Retinal pigment epithelial cell (primary cell): ENCODE measurements at regions not wholly inside any gene's neighbourhood (a gene's known extent, or its start where the extent isn't known, plus 50 kb on each side); places are given as distances from the start of the nearest gene placed in this dataset.

Source experiments
- DNase-seq: peaks from one replicate; pipeline ENCODE4 v3.0.0-alpha.2; 2010; ENCODE audit warnings: low read depth
- H3K4me3 ChIP-seq: 2 replicates; pipeline ENCODE4 v1.5.1; 2011; ENCODE audit warnings: mild to moderate bottlenecking, low read length, control low read depth, moderate library complexity
- TF ChIP-seq, protein P1 (sequence below): conservative IDR thresholded peaks from 2 replicates; pipeline ENCODE4 v1.5.1; 2011; ENCODE audit warnings: low read depth, low read length, control low read depth, inconsistent platforms

DNA sequence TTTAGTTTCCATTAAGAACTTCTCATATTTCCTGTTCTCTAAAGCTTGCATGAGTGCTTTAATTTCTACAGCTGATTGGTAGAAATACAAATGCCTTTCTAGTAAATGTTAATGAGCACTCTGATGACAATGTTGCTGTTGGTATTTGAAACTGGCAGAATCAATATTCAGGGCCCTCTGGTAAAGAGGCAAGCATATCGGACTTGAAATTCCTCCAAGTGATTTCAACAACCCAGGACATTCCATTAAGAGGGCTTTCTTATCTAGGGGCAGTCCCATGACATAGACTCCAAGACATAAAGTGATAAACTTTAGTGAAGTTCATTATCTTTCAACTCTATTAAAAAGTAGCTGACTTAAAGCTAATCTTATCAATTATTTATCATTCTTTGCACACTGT, 83.1 kb upstream of the VCX start:
- no peak for DNase-seq
- TF ChIP-seq, protein P1, sequence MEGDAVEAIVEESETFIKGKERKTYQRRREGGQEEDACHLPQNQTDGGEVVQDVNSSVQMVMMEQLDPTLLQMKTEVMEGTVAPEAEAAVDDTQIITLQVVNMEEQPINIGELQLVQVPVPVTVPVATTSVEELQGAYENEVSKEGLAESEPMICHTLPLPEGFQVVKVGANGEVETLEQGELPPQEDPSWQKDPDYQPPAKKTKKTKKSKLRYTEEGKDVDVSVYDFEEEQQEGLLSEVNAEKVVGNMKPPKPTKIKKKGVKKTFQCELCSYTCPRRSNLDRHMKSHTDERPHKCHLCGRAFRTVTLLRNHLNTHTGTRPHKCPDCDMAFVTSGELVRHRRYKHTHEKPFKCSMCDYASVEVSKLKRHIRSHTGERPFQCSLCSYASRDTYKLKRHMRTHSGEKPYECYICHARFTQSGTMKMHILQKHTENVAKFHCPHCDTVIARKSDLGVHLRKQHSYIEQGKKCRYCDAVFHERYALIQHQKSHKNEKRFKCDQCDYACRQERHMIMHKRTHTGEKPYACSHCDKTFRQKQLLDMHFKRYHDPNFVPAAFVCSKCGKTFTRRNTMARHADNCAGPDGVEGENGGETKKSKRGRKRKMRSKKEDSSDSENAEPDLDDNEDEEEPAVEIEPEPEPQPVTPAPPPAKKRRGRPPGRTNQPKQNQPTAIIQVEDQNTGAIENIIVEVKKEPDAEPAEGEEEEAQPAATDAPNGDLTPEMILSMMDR, result no peak
- H3K4me3 ChIP-seq, result no peak overlapping the region

DNA sequence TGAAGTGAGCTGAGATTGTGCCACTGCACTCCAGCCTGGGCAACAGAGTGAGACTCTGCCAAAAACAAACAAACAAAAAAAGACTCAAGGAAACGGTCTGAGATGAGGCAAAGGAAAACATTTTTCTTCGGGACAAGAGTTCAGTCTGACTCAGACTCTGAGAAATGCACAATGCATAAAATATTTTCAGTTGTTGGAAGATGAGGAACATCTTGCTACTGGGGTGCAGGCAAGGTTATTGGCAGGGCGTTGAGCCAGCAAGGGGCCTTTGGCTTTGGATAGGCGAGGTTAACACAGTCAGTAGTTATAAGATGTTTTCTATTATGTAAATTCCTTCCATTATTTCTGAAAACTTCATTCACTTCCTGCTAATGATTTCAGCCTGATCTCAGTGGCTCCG, 96.1 kb upstream of the VCX start:
- no peak for DNase-seq
- no peak overlapping the region for H3K4me3 ChIP-seq
- TF ChIP-seq, protein P1, result no peak

- no peak overlapping the region for H3K4me3 ChIP-seq
- DNase-seq, result no peak
- TF ChIP-seq, protein P1, result no peak
These were observed 112.9 kb upstream of the VCX start for GRCh38 chrX:7730071-7730470.

GRCh38 chrX:7720519-7720918, 122.5 kb upstream of the VCX start:
- DNase-seq, result no peak
- no peak overlapping the region for H3K4me3 ChIP-seq
- TF ChIP-seq, protein P1, result no peak

GRCh38 chrX:7714351-7714750, 128.6 kb upstream of the VCX start:
- TF ChIP-seq, protein P1, result no peak
- no peak for DNase-seq
- no peak overlapping the region for H3K4me3 ChIP-seq

DNA sequence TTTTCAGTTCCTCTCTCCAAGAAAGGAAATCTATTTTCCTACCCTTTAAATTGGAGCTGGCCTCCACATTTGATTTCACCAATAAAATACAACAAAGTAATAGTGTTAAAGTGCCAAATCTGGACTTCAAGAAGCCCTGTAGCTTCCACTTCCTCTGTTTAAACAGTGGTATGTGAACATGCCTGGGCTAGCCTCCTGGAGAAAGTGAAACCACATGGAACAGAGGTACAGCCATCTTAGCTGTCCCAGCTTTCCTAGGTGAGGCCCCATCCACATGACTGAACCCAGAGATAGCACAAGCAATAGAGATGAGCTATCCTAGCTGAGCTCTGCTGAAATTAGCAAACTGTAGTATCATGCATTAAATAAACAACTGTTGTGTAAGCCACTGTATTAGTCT, 131.8 kb upstream of the VCX start:
- TF ChIP-seq, protein P1, result no peak
- no peak for DNase-seq
- no peak overlapping the region for H3K4me3 ChIP-seq

DNA sequence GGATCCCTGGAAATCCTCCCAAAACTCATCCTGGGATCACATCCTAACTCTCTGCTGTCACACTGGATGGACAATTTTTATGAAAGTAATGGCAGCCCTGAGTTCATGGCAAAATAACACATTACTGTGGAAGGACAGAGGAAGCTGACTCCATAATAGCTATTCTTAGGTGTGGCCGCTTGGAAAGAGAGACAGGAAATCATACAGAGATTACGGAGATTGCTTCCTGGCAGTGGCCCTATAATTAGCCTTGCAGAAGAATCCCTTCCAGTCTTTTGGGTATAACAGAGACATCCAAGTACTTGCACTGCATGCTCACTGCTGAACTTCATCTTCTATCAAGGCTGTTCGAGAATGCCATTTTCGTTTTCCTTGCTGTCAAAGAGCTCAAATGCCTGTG, 133.1 kb upstream of the VCX start:
- TF ChIP-seq, protein P1, result no peak
- no peak for DNase-seq

More for the DNA sequence above, 133.1 kb upstream of the VCX start:
- no peak overlapping the region for H3K4me3 ChIP-seq
